ENCODE measurements at regions not wholly inside any gene's neighbourhood (a gene's known extent, or its start where the extent isn't known, plus 50 kb on each side); places are given as distances from the start of the nearest gene placed in this dataset.

- no peaks in the 10 kb centered on the region for H3K9me3 ChIP-seq (ENCODE audit: insufficient read depth, low read length)
- H3K9me2 ChIP-seq (replicated peaks; ENCODE audit: insufficient read depth, low read length) = no peaks in the 10 kb centered on the region
- no peaks in the 10 kb centered on the region for H3F3A ChIP-seq (ENCODE audit: insufficient read depth)
- H3K27me3 ChIP-seq (ENCODE audit: low read length) = no peaks in the 10 kb centered on the region
- H3K36me3 ChIP-seq (ENCODE audit: low read length) = no peaks in the 10 kb centered on the region
- no peak overlapping the region for H3K4me3 ChIP-seq (ENCODE audit: insufficient read depth, low read length, poor library complexity, severe bottlenecking)
- H3K27ac ChIP-seq (ENCODE audit: low read depth, low read length) = no peak overlapping the region
- H2AFZ ChIP-seq (ENCODE audit: low read depth, low read length, severe bottlenecking) = no peak overlapping the region
- TF ChIP-seq, protein P1, sequence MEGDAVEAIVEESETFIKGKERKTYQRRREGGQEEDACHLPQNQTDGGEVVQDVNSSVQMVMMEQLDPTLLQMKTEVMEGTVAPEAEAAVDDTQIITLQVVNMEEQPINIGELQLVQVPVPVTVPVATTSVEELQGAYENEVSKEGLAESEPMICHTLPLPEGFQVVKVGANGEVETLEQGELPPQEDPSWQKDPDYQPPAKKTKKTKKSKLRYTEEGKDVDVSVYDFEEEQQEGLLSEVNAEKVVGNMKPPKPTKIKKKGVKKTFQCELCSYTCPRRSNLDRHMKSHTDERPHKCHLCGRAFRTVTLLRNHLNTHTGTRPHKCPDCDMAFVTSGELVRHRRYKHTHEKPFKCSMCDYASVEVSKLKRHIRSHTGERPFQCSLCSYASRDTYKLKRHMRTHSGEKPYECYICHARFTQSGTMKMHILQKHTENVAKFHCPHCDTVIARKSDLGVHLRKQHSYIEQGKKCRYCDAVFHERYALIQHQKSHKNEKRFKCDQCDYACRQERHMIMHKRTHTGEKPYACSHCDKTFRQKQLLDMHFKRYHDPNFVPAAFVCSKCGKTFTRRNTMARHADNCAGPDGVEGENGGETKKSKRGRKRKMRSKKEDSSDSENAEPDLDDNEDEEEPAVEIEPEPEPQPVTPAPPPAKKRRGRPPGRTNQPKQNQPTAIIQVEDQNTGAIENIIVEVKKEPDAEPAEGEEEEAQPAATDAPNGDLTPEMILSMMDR (IDR thresholded peaks at IDR 0.05; ENCODE audit: insufficient read depth, low read length, poor library complexity, severe bottlenecking) = no peak
- TF ChIP-seq EZH2phosphoT487 (conservative IDR thresholded peaks at IDR 0.05; ENCODE audit: low read length) = no peak
- no peak overlapping the region for H3K4me2 ChIP-seq (ENCODE audit: low read depth, low read length, poor library complexity, severe bottlenecking)
- H4K20me1 ChIP-seq (ENCODE audit: low read depth, low read length) = no peaks in the 10 kb centered on the region
- H3K79me2 ChIP-seq (ENCODE audit: insufficient read depth, low read length) = no peaks in the 10 kb centered on the region
- no peak overlapping the region for H3K9ac ChIP-seq (ENCODE audit: low read length)
Measured at GRCh38 chr11:110830747-110831146, 118.5 kb upstream of the ARHGAP20 start.

GRCh38 chr11:110830344-110830743, 118.1 kb upstream of the ARHGAP20 start:
- H3K9ac ChIP-seq (ENCODE audit: low read length) = no peak overlapping the region
- H3K27ac ChIP-seq (ENCODE audit: low read depth, low read length) = no peak overlapping the region
- H4K20me1 ChIP-seq (ENCODE audit: low read depth, low read length) = no peaks in the 10 kb centered on the region
- H2AFZ ChIP-seq (ENCODE audit: low read depth, low read length, severe bottlenecking) = no peak overlapping the region
- no peaks in the 10 kb centered on the region for H3K9me2 ChIP-seq (replicated peaks; ENCODE audit: insufficient read depth, low read length)
- no peak for TF ChIP-seq EZH2phosphoT487 (conservative IDR thresholded peaks at IDR 0.05; ENCODE audit: low read length)
- TF ChIP-seq, protein P1 (IDR thresholded peaks at IDR 0.05; ENCODE audit: insufficient read depth, low read length, poor library complexity, severe bottlenecking) = no peak
- no peaks in the 10 kb centered on the region for H3K27me3 ChIP-seq (ENCODE audit: low read length)
- H3K79me2 ChIP-seq (ENCODE audit: insufficient read depth, low read length) = no peaks in the 10 kb centered on the region
- H3K9me3 ChIP-seq (ENCODE audit: insufficient read depth, low read length) = no peaks in the 10 kb centered on the region
- no peaks in the 10 kb centered on the region for H3F3A ChIP-seq (ENCODE audit: insufficient read depth)
- H3K4me3 ChIP-seq (ENCODE audit: insufficient read depth, low read length, poor library complexity, severe bottlenecking) = no peak overlapping the region
- H3K36me3 ChIP-seq (ENCODE audit: low read length) = no peaks in the 10 kb centered on the region
- H3K4me2 ChIP-seq (ENCODE audit: low read depth, low read length, poor library complexity, severe bottlenecking) = no peak overlapping the region

- TF ChIP-seq EZH2phosphoT487 (conservative IDR thresholded peaks at IDR 0.05; ENCODE audit: low read length) = no peak
- TF ChIP-seq, protein P1 (IDR thresholded peaks at IDR 0.05; ENCODE audit: insufficient read depth, low read length, poor library complexity, severe bottlenecking) = no peak
- H3K9me2 ChIP-seq (replicated peaks; ENCODE audit: insufficient read depth, low read length) = no peaks in the 10 kb centered on the region
- no peaks in the 10 kb centered on the region for H3K9me3 ChIP-seq (ENCODE audit: insufficient read depth, low read length)
- no peaks in the 10 kb centered on the region for H3F3A ChIP-seq (ENCODE audit: insufficient read depth)
- H3K27ac ChIP-seq (ENCODE audit: low read depth, low read length) = no peak overlapping the region
- no peaks in the 10 kb centered on the region for H4K20me1 ChIP-seq (ENCODE audit: low read depth, low read length)
- no peak overlapping the region for H2AFZ ChIP-seq (ENCODE audit: low read depth, low read length, severe bottlenecking)
- no peaks in the 10 kb centered on the region for H3K27me3 ChIP-seq (ENCODE audit: low read length)
- no peaks in the 10 kb centered on the region for H3K36me3 ChIP-seq (ENCODE audit: low read length)
- no peak overlapping the region for H3K9ac ChIP-seq (ENCODE audit: low read length)
- H3K79me2 ChIP-seq (ENCODE audit: insufficient read depth, low read length) = no peaks in the 10 kb centered on the region
- H3K4me2 ChIP-seq (ENCODE audit: low read depth, low read length, poor library complexity, severe bottlenecking) = no peak overlapping the region
- H3K4me3 ChIP-seq (ENCODE audit: insufficient read depth, low read length, poor library complexity, severe bottlenecking) = no peak overlapping the region
Measured at GRCh38 chr11:110829873-110830272, 117.6 kb upstream of the ARHGAP20 start.
